Keratinocyte (primary cell): ENCODE measurements at regions not wholly inside any gene's neighbourhood (a gene's known extent, or its start where the extent isn't known, plus 50 kb on each side); places are given as distances from the start of the nearest gene placed in this dataset.
"Not testable (repeated sequence)": the region's sequence is repeated elsewhere in the genome, so short reads cannot be mapped to it uniquely, and the experiment has no call there.

Experiments
- CTCF ChIP-seq, 3 experiments: IDR thresholded peaks in 1 of 3; conservative IDR thresholded peaks in 1 of 3; optimal IDR thresholded peaks in 1 of 3; 2 replicates in 2 of 3; 3 replicates in 1 of 3; pipeline versions ENCODE3 to v1.5.1; 2011; ENCODE audit warnings: low read length in 3 of 3, mild to moderate bottlenecking in 3 of 3, moderate library complexity in 2 of 3, control low read depth in 1 of 3, inconsistent platforms in 1 of 3; ENCODE audit not compliant: insufficient read depth in 2 of 3; ENCODE audit errors: extremely low read depth in 1 of 3
- EZH2 ChIP-seq: IDR thresholded peaks from one replicate; pipeline ENCODE4 v1.6.1; 2012; ENCODE audit warnings: inconsistent platforms, mild to moderate bottlenecking, low read length, moderate library complexity

GRCh38 chrX:13209704-13210103, 110.1 kb downstream of the ATXN3L start:
- not testable (repeated sequence) for TF ChIP-seq CTCF (optimal IDR thresholded peaks at IDR 0.05 in 1 of 3, IDR thresholded peaks at IDR 0.05 in 1 of 3, conservative IDR thresholded peaks at IDR 0.05 in 1 of 3; ENCODE audit: extremely low read depth in 1 of 3, insufficient read depth in 2 of 3, low read length in 3 of 3); EZH2
